GM13976 (cell line): ENCODE measurements at regions not wholly inside any gene's neighbourhood (a gene's known extent, or its start where the extent isn't known, plus 50 kb on each side); places are given as distances from the start of the nearest gene placed in this dataset.

Experiments used
- DNase-seq: peaks from one replicate; pipeline ENCODE4 v3.0.0; 2012; ENCODE audit warnings: low spot score
- CTCF ChIP-seq: IDR thresholded peaks from 2 replicates; pipeline ENCODE4 v1.5.1; 2012; ENCODE audit warnings: borderline replicate concordance, mild to moderate bottlenecking; ENCODE audit not compliant: insufficient read depth; ENCODE audit errors: extremely low read depth, missing control alignments, control extremely low read depth
- in situ Hi-C: fragments of 300-500 bp; cut with MboI; formaldehyde crosslinking; loops from one replicate; pipeline ENCODE4 v1.12.0; 2022; ENCODE audit warnings: low sequenced_read_pairs, mixed read lengths, inconsistent platforms; ENCODE audit not compliant: unreplicated experiment

GRCh38 chr12:4223273-4223845 is 50.2 kb upstream of the CCND2 start:
- in situ Hi-C loops = no loop called here
- no peak for TF ChIP-seq CTCF
- DNase-seq = no peak

GRCh38 chr12:4221258-4221620 is 52.3 kb upstream of the CCND2 start:
- no peak for DNase-seq
- no peak for TF ChIP-seq CTCF
- in situ Hi-C loops = no loop called here

GRCh38 chr12:4220536-4221257 is 52.9 kb upstream of the CCND2 start:
- TF ChIP-seq CTCF = no peak
- DNase-seq = no peak
- in situ Hi-C loops = no loop called here

GRCh38 chr12:4217091-4217490 is 56.5 kb upstream of the CCND2 start:
- no peak for TF ChIP-seq CTCF
- in situ Hi-C loops = no loop called here
- DNase-seq = no peak

GRCh38 chr12:4216187-4216927 is 57.2 kb upstream of the CCND2 start:
- in situ Hi-C loops = no loop called here

More at GRCh38 chr12:4216187-4216927, 57.2 kb upstream of the CCND2 start:
- no peak for TF ChIP-seq CTCF
- DNase-seq = no peak
